ENCODE measurements at regions not wholly inside any gene's neighbourhood (a gene's known extent, or its start where the extent isn't known, plus 50 kb on each side); places are given as distances from the start of the nearest gene placed in this dataset.

DNA sequence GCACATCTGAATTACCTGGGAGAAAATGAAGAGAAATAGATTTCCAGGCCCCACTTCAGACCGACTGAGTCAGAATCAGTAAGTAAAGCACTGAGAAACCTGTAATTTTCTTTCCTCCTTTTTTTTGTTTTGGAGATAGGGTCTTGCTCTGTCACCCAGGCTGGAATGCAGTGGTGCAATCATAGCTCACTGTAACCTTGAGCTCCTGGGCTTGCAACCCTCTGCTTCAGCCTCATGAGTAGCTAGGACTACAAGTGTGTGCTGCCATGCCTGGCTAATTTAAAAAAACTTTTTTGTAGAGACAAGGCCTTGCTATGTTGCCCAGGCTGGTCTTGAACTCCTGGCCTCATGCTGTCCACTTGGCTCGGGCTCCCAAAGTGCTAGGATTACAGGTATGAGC is 260.2 kb downstream of the STK31 start:
- Histone ChIP-seq H3K27ac (ENCODE audit: low read depth, low read length) (no peak overlapping the region), H3K36me3 (ENCODE audit: control insufficient read depth in 1 of 2, insufficient read depth in 2 of 2, low read length in 2 of 2) (no peaks in the 10 kb centered on the region), H3K9me3 (ENCODE audit: control insufficient read depth in 1 of 2, low read length in 2 of 2) (no peaks in the 10 kb centered on the region), H3K4me3 (ENCODE audit: low read depth in 1 of 2, low read length in 2 of 2) (no peak overlapping the region), H3K27me3 (ENCODE audit: control insufficient read depth in 1 of 2, insufficient read depth in 2 of 2, low read length in 2 of 2) (no peaks in the 10 kb centered on the region), H3K4me1 (ENCODE audit: control insufficient read depth in 1 of 2, insufficient read depth in 2 of 2, low read length in 2 of 2) (peaks cover 15 to 19% of the 10 kb centered on the region in 2 donors), H3K9ac (ENCODE audit: low read depth in 1 of 2, low read length in 2 of 2) (no peak overlapping the region)

DNA sequence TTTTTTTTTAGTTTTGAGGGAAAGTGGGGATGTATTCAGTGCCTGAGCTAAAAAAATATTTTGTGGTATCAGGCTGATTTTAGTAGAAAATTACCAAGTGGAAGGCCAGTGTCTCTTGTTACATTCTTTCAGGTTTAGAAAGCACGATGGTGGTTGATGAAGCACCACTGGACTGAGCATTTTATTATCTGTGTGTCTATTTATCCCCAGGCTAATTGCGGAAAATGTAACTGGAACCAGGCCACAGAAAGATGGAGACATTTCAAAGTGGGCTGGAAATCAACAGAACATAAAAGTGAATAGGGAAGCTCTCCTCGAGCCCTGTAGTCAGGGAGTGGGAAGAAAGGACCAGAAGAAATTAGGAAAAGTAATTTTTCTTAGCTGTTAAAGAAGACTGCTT is 261.0 kb downstream of the STK31 start:
- H3K36me3 ChIP-seq (ENCODE audit: control insufficient read depth in 1 of 2, insufficient read depth in 2 of 2, low read length in 2 of 2), result no peaks in the 10 kb centered on the region
- H3K27ac ChIP-seq (ENCODE audit: low read depth, low read length), result no peak overlapping the region
- no peaks in the 10 kb centered on the region for H3K9me3 ChIP-seq (ENCODE audit: control insufficient read depth in 1 of 2, low read length in 2 of 2)
- no peaks in the 10 kb centered on the region for H3K27me3 ChIP-seq (ENCODE audit: control insufficient read depth in 1 of 2, insufficient read depth in 2 of 2, low read length in 2 of 2)
- no peak overlapping the region for H3K9ac ChIP-seq (ENCODE audit: low read depth in 1 of 2, low read length in 2 of 2)
- peaks cover 15 to 19% of the 10 kb centered on the region in 2 donors for H3K4me1 ChIP-seq (ENCODE audit: control insufficient read depth in 1 of 2, insufficient read depth in 2 of 2, low read length in 2 of 2)
- H3K4me3 ChIP-seq (ENCODE audit: low read depth in 1 of 2, low read length in 2 of 2), result no peak overlapping the region

DNA sequence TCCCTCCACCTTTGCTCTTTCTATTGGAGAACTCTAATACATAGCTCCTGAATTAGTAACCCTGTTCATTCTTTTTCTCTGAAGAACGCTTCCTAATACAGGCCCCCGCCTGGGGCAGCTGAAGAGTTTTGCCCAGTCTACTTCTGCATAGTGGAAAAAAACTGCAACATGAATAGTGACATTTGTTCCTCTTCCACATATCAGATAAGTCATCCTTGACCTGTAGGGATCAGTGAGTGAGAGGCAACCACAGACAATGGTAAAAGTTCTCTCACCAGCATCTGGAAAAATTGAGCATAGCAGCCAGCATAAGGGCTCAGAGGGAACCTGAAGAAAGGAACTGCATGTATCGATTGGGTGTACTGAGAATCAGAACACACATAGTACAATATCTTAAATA is 262.0 kb downstream of the STK31 start:
- Histone ChIP-seq H3K4me1 (ENCODE audit: control insufficient read depth in 1 of 2, insufficient read depth in 2 of 2, low read length in 2 of 2) (peaks cover 15 to 19% of the 10 kb centered on the region in 2 donors), H3K27me3 (ENCODE audit: control insufficient read depth in 1 of 2, insufficient read depth in 2 of 2, low read length in 2 of 2) (no peaks in the 10 kb centered on the region), H3K27ac (ENCODE audit: low read depth, low read length) (no peak overlapping the region), H3K9ac (ENCODE audit: low read depth in 1 of 2, low read length in 2 of 2) (no peak overlapping the region), H3K4me3 (ENCODE audit: low read depth in 1 of 2, low read length in 2 of 2) (no peak overlapping the region), H3K9me3 (ENCODE audit: control insufficient read depth in 1 of 2, low read length in 2 of 2) (no peaks in the 10 kb centered on the region), H3K36me3 (ENCODE audit: control insufficient read depth in 1 of 2, insufficient read depth in 2 of 2, low read length in 2 of 2) (no peaks in the 10 kb centered on the region)

DNA sequence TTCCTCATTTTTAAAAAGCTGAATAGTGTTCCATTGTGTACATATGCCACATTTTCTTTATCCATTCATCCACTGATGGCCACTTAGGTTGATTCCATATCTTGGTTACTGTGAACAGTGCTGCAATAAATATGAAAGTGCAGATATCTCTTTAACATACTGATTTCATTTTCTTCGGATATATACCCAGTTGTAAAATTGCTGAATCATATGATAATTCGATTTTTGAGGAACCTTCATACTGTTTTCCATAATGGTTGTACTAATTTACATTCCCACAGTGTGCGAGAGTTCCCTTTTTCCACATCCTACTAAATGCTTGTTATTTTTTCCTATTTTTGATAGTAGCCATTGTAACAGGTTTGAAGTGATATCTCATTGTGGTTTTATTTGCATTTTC is 263.2 kb downstream of the STK31 start:
- H3K9me3 ChIP-seq (ENCODE audit: control insufficient read depth in 1 of 2, low read length in 2 of 2), result no peaks in the 10 kb centered on the region
- H3K4me1 ChIP-seq (ENCODE audit: control insufficient read depth in 1 of 2, insufficient read depth in 2 of 2, low read length in 2 of 2), result peaks cover 15% of the 10 kb centered on the region in 2 donors
- H3K27me3 ChIP-seq (ENCODE audit: control insufficient read depth in 1 of 2, insufficient read depth in 2 of 2, low read length in 2 of 2), result no peaks in the 10 kb centered on the region
- H3K27ac ChIP-seq (ENCODE audit: low read depth, low read length), result no peak overlapping the region
- H3K4me3 ChIP-seq (ENCODE audit: low read depth in 1 of 2, low read length in 2 of 2), result no peak overlapping the region
- H3K9ac ChIP-seq (ENCODE audit: low read depth in 1 of 2, low read length in 2 of 2), result no peak overlapping the region
- H3K36me3 ChIP-seq (ENCODE audit: control insufficient read depth in 1 of 2, insufficient read depth in 2 of 2, low read length in 2 of 2), result no peaks in the 10 kb centered on the region

DNA sequence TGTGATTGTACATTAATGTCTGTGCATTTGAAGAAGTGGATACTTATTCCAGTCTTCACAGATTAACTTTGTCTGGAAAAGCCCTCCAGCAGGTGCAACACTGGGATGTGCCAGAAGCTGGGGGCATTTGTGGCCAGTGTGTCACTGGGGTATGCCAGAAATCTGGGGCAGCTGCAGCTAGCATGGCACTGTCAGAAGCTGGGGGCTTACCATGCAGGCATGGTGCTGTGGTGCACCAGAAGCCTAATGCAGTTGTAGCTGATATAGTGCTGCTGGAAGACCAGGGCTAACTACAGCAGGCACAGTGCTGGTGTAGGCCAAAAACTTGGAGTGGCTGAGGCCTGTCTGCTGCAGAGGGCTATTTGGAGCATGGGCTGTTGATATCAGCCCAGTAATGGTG is 270.1 kb downstream of the STK31 start:
- no peaks in the 10 kb centered on the region for H3K9me3 ChIP-seq (ENCODE audit: control insufficient read depth in 1 of 2, low read length in 2 of 2)
- no peak overlapping the region for H3K27ac ChIP-seq (ENCODE audit: low read depth, low read length)
- H3K4me3 ChIP-seq (ENCODE audit: low read depth in 1 of 2, low read length in 2 of 2), result no peak overlapping the region
- no peaks in the 10 kb centered on the region for H3K36me3 ChIP-seq (ENCODE audit: control insufficient read depth in 1 of 2, insufficient read depth in 2 of 2, low read length in 2 of 2)
- H3K4me1 ChIP-seq (ENCODE audit: control insufficient read depth in 1 of 2, insufficient read depth in 2 of 2, low read length in 2 of 2), result peaks cover 0 to 8% of the 10 kb centered on the region in 2 donors
- H3K9ac ChIP-seq (ENCODE audit: low read depth in 1 of 2, low read length in 2 of 2), result no peak overlapping the region
- no peaks in the 10 kb centered on the region for H3K27me3 ChIP-seq (ENCODE audit: control insufficient read depth in 1 of 2, insufficient read depth in 2 of 2, low read length in 2 of 2)

DNA sequence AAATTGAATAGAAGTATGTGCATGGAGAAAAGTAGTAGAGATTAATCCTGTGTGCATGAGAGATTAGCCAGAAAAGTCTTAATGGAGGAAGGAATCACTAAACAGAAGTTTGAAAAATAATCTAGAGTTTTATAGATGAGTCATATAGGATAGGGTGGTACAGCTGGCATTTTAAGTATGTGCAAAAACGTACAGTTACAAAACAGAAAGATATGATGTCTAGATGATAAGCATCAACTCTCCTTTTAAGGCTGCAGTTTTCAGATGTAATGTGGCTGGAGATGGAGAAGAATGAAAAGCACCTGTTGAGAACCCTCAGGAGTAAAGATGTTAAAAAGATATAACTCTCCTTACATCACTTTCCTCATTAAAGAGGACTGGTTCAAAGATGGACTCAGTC is 271.3 kb downstream of the STK31 start:
- Histone ChIP-seq H3K4me1 (ENCODE audit: control insufficient read depth in 1 of 2, insufficient read depth in 2 of 2, low read length in 2 of 2) (peaks cover 0 to 8% of the 10 kb centered on the region in 2 donors), H3K27me3 (ENCODE audit: control insufficient read depth in 1 of 2, insufficient read depth in 2 of 2, low read length in 2 of 2) (no peaks in the 10 kb centered on the region)

DNA sequence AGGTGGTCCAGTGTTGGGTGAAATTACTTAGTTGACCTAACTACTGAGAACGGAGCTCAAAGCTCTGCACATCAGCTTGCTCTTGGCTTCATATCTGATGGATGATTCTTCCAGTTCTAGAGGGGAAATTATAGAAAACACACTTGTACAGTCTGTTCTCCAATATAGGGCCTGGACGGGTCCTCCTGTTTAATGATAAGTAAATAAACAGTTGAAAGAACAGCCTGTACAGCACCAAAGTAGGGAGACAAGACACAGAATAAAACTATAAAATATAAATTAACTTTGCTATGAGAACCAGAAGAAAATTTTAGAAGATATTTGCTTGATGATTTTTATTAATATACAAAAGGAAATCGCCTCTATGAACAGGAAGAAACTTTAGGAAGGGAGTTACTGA is 271.7 kb downstream of the STK31 start:
- Histone ChIP-seq H3K4me1 (ENCODE audit: control insufficient read depth in 1 of 2, insufficient read depth in 2 of 2, low read length in 2 of 2) (peaks cover 0 to 8% of the 10 kb centered on the region in 2 donors), H3K4me3 (ENCODE audit: low read depth in 1 of 2, low read length in 2 of 2) (no peak overlapping the region), H3K27ac (ENCODE audit: low read depth, low read length) (no peak overlapping the region), H3K9ac (ENCODE audit: low read depth in 1 of 2, low read length in 2 of 2) (no peak overlapping the region), H3K36me3 (ENCODE audit: control insufficient read depth in 1 of 2, insufficient read depth in 2 of 2, low read length in 2 of 2) (no peaks in the 10 kb centered on the region), H3K9me3 (ENCODE audit: control insufficient read depth in 1 of 2, low read length in 2 of 2) (no peaks in the 10 kb centered on the region), H3K27me3 (ENCODE audit: control insufficient read depth in 1 of 2, insufficient read depth in 2 of 2, low read length in 2 of 2) (no peaks in the 10 kb centered on the region)

More for the DNA sequence above, 271.3 kb downstream of the STK31 start:
- no peaks in the 10 kb centered on the region for H3K36me3 ChIP-seq (ENCODE audit: control insufficient read depth in 1 of 2, insufficient read depth in 2 of 2, low read length in 2 of 2)
- no peak overlapping the region for H3K9ac ChIP-seq (ENCODE audit: low read depth in 1 of 2, low read length in 2 of 2)
- no peak overlapping the region for H3K4me3 ChIP-seq (ENCODE audit: low read depth in 1 of 2, low read length in 2 of 2)
- H3K27ac ChIP-seq (ENCODE audit: low read depth, low read length), result no peak overlapping the region
- no peaks in the 10 kb centered on the region for H3K9me3 ChIP-seq (ENCODE audit: control insufficient read depth in 1 of 2, low read length in 2 of 2)

DNA sequence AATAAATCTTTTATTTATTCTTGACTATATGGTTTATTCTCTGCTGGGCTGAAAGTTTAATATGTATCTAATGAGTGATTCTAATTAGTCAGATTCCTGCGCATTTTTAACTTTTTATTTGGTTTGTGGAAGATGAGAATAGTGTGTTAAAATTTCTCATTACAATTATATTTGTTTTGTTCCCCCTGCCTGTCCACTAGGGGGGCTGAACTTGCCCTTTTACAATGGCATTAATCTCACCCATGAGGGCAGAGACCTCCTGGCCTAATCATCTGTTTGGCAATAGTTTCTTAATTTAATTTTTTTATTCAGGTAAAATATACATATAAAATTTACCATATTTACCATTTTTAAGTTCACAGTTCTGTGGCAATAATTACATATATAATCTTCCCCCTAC is 278.5 kb upstream of the NPY start:
- H3K27me3 ChIP-seq (ENCODE audit: control insufficient read depth in 1 of 2, insufficient read depth in 2 of 2, low read length in 2 of 2), result no peaks in the 10 kb centered on the region
- no peak overlapping the region for H3K4me3 ChIP-seq (ENCODE audit: low read depth in 1 of 2, low read length in 2 of 2)
- H3K27ac ChIP-seq (ENCODE audit: low read depth, low read length), result no peak overlapping the region
- H3K36me3 ChIP-seq (ENCODE audit: control insufficient read depth in 1 of 2, insufficient read depth in 2 of 2, low read length in 2 of 2), result no peaks in the 10 kb centered on the region
- no peak overlapping the region for H3K9ac ChIP-seq (ENCODE audit: low read depth in 1 of 2, low read length in 2 of 2)
- H3K4me1 ChIP-seq (ENCODE audit: control insufficient read depth in 1 of 2, insufficient read depth in 2 of 2, low read length in 2 of 2), result no peaks in the 10 kb centered on the region
- H3K9me3 ChIP-seq (ENCODE audit: control insufficient read depth in 1 of 2, low read length in 2 of 2), result no peaks in the 10 kb centered on the region

DNA sequence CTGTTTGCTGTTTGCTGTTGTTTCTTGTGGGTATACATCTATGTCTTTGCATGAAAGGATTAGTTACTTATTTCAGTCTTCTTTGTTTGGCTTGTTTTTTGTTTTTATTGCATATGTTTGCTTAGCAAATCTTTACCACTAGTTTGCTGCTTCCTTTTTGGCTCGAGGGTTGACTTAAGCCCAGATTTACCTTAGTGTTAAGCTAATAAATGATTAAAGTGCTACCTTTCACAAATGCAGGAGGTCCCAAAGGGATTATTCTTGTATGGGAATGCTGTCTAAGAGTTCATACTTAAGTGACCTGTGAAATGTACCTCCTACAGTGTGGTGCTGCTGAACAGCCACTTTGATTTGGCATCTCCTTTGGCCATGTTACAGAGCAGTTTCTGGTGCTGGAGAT is 273.5 kb upstream of the NPY start:
- Histone ChIP-seq H3K4me1 (ENCODE audit: control insufficient read depth in 1 of 2, insufficient read depth in 2 of 2, low read length in 2 of 2) (no peaks in the 10 kb centered on the region), H3K9ac (ENCODE audit: low read depth in 1 of 2, low read length in 2 of 2) (no peak overlapping the region), H3K36me3 (ENCODE audit: control insufficient read depth in 1 of 2, insufficient read depth in 2 of 2, low read length in 2 of 2) (no peaks in the 10 kb centered on the region), H3K4me3 (ENCODE audit: low read depth in 1 of 2, low read length in 2 of 2) (no peak overlapping the region), H3K9me3 (ENCODE audit: control insufficient read depth in 1 of 2, low read length in 2 of 2) (no peaks in the 10 kb centered on the region), H3K27me3 (ENCODE audit: control insufficient read depth in 1 of 2, insufficient read depth in 2 of 2, low read length in 2 of 2) (no peaks in the 10 kb centered on the region), H3K27ac (ENCODE audit: low read depth, low read length) (no peak overlapping the region)

DNA sequence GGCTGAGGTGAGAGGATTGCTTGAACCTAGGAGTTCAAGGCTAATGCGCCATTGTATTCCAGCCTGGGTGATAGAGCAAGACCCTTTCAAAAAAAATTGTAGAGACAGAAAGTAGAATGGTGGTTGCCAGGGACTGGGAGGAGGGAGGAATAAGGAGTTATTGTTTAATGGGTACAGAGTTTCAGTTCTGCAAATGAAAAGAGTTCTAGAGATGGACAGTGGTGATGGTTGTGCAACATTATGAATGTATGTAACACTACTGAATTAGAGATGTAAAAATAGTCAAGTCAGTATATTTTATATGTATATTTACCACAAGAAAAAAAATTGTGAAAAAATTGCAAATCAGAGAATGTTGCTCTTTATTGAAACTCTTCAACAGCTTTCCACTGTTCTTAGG is 266.5 kb upstream of the NPY start:
- H3K36me3 ChIP-seq (ENCODE audit: control insufficient read depth in 1 of 2, insufficient read depth in 2 of 2, low read length in 2 of 2), result no peaks in the 10 kb centered on the region
- H3K4me3 ChIP-seq (ENCODE audit: low read depth in 1 of 2, low read length in 2 of 2), result no peak overlapping the region
- H3K27me3 ChIP-seq (ENCODE audit: control insufficient read depth in 1 of 2, insufficient read depth in 2 of 2, low read length in 2 of 2), result no peaks in the 10 kb centered on the region
- H3K4me1 ChIP-seq (ENCODE audit: control insufficient read depth in 1 of 2, insufficient read depth in 2 of 2, low read length in 2 of 2), result no peaks in the 10 kb centered on the region
- no peaks in the 10 kb centered on the region for H3K9me3 ChIP-seq (ENCODE audit: control insufficient read depth in 1 of 2, low read length in 2 of 2)
- H3K9ac ChIP-seq (ENCODE audit: low read depth in 1 of 2, low read length in 2 of 2), result no peak overlapping the region
- no peak overlapping the region for H3K27ac ChIP-seq (ENCODE audit: low read depth, low read length)

DNA sequence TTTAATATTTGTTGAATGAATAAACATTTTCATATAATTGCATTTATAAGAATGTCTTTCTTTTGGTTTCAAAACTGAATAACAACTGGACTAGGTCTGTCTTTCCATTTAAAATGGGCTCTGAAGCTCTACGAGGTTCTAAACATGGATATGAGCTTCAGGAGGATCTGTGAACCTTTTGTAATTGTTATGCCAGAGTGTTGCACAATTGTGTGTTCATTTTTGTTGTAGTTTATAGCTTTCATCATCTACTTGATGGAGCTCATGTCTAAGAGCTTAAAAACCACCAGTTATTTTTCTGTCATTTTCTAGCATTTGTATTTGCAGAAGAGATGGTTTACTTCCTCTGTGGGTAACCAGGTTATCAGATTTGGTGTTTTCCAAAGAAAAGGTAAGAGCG is 265.7 kb upstream of the NPY start:
- H3K9ac ChIP-seq (ENCODE audit: low read depth in 1 of 2, low read length in 2 of 2), result no peak overlapping the region
- no peaks in the 10 kb centered on the region for H3K9me3 ChIP-seq (ENCODE audit: control insufficient read depth in 1 of 2, low read length in 2 of 2)
- H3K27ac ChIP-seq (ENCODE audit: low read depth, low read length), result no peak overlapping the region
- no peak overlapping the region for H3K4me3 ChIP-seq (ENCODE audit: low read depth in 1 of 2, low read length in 2 of 2)
- H3K27me3 ChIP-seq (ENCODE audit: control insufficient read depth in 1 of 2, insufficient read depth in 2 of 2, low read length in 2 of 2), result no peaks in the 10 kb centered on the region
- no peaks in the 10 kb centered on the region for H3K4me1 ChIP-seq (ENCODE audit: control insufficient read depth in 1 of 2, insufficient read depth in 2 of 2, low read length in 2 of 2)
- H3K36me3 ChIP-seq (ENCODE audit: control insufficient read depth in 1 of 2, insufficient read depth in 2 of 2, low read length in 2 of 2), result no peaks in the 10 kb centered on the region

Data from duodenal mucosa (tissue), 2 donors.